Stimulated activated CD8-positive, alpha-beta memory T cell treated with anti-CD3 and anti-CD28 coated beads, Interleukin-7, amount 100 ng/mL, for 24 hours (primary cell): ENCODE measurements at regions not wholly inside any gene's neighbourhood (a gene's known extent, or its start where the extent isn't known, plus 50 kb on each side); places are given as distances from the start of the nearest gene placed in this dataset.
"Not testable (repeated sequence)": the region's sequence is repeated elsewhere in the genome, so short reads cannot be mapped to it uniquely, and the experiment has no call there.

Experiments
- DNase-seq: peaks from one replicate; pipeline ENCODE4 v3.0.0-alpha.2; 2020; ENCODE audit warnings: low read depth

- DNase-seq, result no peak
These were observed 97.6 kb upstream of the ANXA1 start for GRCh38 chr9:73054091-73054490.

- no peak for DNase-seq
These were observed 98.1 kb upstream of the ANXA1 start for GRCh38 chr9:73053543-73053942.

- no peak for DNase-seq
These were observed 98.2 kb upstream of the ALDH1A1 start for GRCh38 chr9:73050887-73051550.

GRCh38 chr9:73050065-73050816 is 97.4 kb upstream of the ALDH1A1 start:
- DNase-seq, result no peak

- no peak for DNase-seq
These were observed 96.4 kb upstream of the ALDH1A1 start for GRCh38 chr9:73049280-73049679.

GRCh38 chr9:73046769-73047168 is 93.9 kb upstream of the ALDH1A1 start:
- no peak for DNase-seq

- not testable (repeated sequence) for DNase-seq
These were observed 91.9 kb upstream of the ALDH1A1 start for GRCh38 chr9:73044776-73045175.

GRCh38 chr9:73042155-73042554 is 89.3 kb upstream of the ALDH1A1 start:
- no peak for DNase-seq

- DNase-seq, result no peak
These were observed 86.7 kb upstream of the ALDH1A1 start for GRCh38 chr9:73039271-73040263.

GRCh38 chr9:73038613-73039012 is 85.8 kb upstream of the ALDH1A1 start:
- DNase-seq, result no peak

GRCh38 chr9:73038089-73038509 is 85.2 kb upstream of the ALDH1A1 start:
- DNase-seq, result no peak

- no peak for DNase-seq
These were observed 84.8 kb upstream of the ALDH1A1 start for GRCh38 chr9:73037613-73038012.

- no peak for DNase-seq
These were observed 82.1 kb upstream of the ALDH1A1 start for GRCh38 chr9:73034962-73035361.

- no peak for DNase-seq
These were observed 78.5 kb upstream of the ALDH1A1 start for GRCh38 chr9:73031350-73031749.

- DNase-seq, result no peak
These were observed 77.6 kb upstream of the ALDH1A1 start for GRCh38 chr9:73030370-73031030.

- DNase-seq, result no peak
These were observed 76.5 kb upstream of the ALDH1A1 start for GRCh38 chr9:73029346-73029745.

GRCh38 chr9:73026375-73026774 is 73.5 kb upstream of the ALDH1A1 start:
- no peak for DNase-seq

GRCh38 chr9:73024601-73025034 is 71.8 kb upstream of the ALDH1A1 start:
- no peak for DNase-seq

GRCh38 chr9:73023025-73023541 is 70.2 kb upstream of the ALDH1A1 start:
- DNase-seq, result peak; percentile 7

GRCh38 chr9:73022353-73022752 is 69.5 kb upstream of the ALDH1A1 start:
- DNase-seq, result no peak

- DNase-seq, result no peak
These were observed 68.0 kb upstream of the ALDH1A1 start for GRCh38 chr9:73020877-73021276.

- DNase-seq, result no peak
These were observed 61.2 kb upstream of the ALDH1A1 start for GRCh38 chr9:73014011-73014410.
